Neural cell (in vitro differentiated cells): ENCODE measurements at regions not wholly inside any gene's neighbourhood (a gene's known extent, or its start where the extent isn't known, plus 50 kb on each side); places are given as distances from the start of the nearest gene placed in this dataset.

Source experiments
- H2AFZ ChIP-seq: fragments of 200-600, 300-800 bp; sonication (generic), shearing (Covaris generic); 2 replicates; pipeline ENCODE4 v1.6.0; 2014; ENCODE audit warnings: low read depth, mild to moderate bottlenecking, antibody characterized with exemption, low read length, moderate library complexity
- H3F3A ChIP-seq: fragments of 200-600 bp; shearing (Covaris generic); 2 replicates; pipeline ENCODE4 v1.6.1; 2016; ENCODE audit warnings: mild to moderate bottlenecking, moderate library complexity, mixed read lengths, antibody characterized with exemption, low read length; ENCODE audit not compliant: insufficient read depth, poor library complexity, severe bottlenecking
- H3K27ac ChIP-seq: fragments of 200-600, 300-800 bp; sonication (generic), shearing (Covaris generic); 2 replicates; pipeline ENCODE4 v1.5.1; 2014; ENCODE audit warnings: mild to moderate bottlenecking, low read length, moderate library complexity
- H3K27me3 ChIP-seq: fragments of 300-800, 200-600 bp; sonication (generic), shearing (Covaris generic); 2 replicates; pipeline ENCODE4 v1.6.0; 2014; ENCODE audit warnings: mild to moderate bottlenecking, low read depth, low read length, moderate library complexity; ENCODE audit not compliant: insufficient read depth
- H3K36me3 ChIP-seq: fragments of 300-800, 200-600 bp; sonication (generic), shearing (Covaris generic); 2 replicates; pipeline ENCODE4 v1.5.1; 2014; ENCODE audit warnings: mild to moderate bottlenecking, antibody characterized with exemption, low read length, moderate library complexity; ENCODE audit not compliant: insufficient read depth
- H3K4me2 ChIP-seq: fragments of 300-800, 200-600 bp; sonication (generic), shearing (Covaris generic); 2 replicates; pipeline ENCODE4 v1.6.0; 2014; ENCODE audit warnings: mild to moderate bottlenecking, low read length
- H3K4me3 ChIP-seq: fragments of 300-800, 200-600 bp; sonication (generic), shearing (Covaris generic); 2 replicates; pipeline ENCODE4 v1.5.1; 2014; ENCODE audit warnings: mild to moderate bottlenecking, low read length, moderate library complexity
- H3K79me2 ChIP-seq: fragments of 200-600 bp; shearing (Covaris generic); replicated peaks from 2 replicates; pipeline ENCODE4 v1.6.0; 2014; ENCODE audit warnings: mild to moderate bottlenecking, low read length, moderate library complexity; ENCODE audit not compliant: insufficient read depth
- H3K9ac ChIP-seq: fragments of 300-800, 200-600 bp; sonication (generic), shearing (Covaris generic); 2 replicates; pipeline ENCODE4 v1.6.1; 2016; ENCODE audit warnings: mild to moderate bottlenecking, low read length, mixed read lengths
- H3K9me2 ChIP-seq: fragments of 200-600 bp; shearing (Covaris generic); 2 replicates; pipeline ENCODE4 v1.6.1; 2016; ENCODE audit warnings: mild to moderate bottlenecking, low read length, mixed read lengths; ENCODE audit not compliant: insufficient read depth
- H3K9me3 ChIP-seq: fragments of 200-600, 300-800 bp; sonication (generic), shearing (Covaris generic); 2 replicates; pipeline ENCODE4 v1.6.1; 2016; ENCODE audit warnings: mild to moderate bottlenecking, mixed run types, low read length, moderate library complexity, mixed read lengths
- H4K20me1 ChIP-seq: fragments of 200-600 bp; shearing (Covaris generic); 2 replicates; pipeline ENCODE4 v1.6.1; 2016; ENCODE audit warnings: mild to moderate bottlenecking, mixed run types; ENCODE audit not compliant: insufficient read depth
- EP300 ChIP-seq: fragments of 450-650 bp; conservative IDR thresholded peaks from 2 replicates; pipeline ENCODE4 v1.6.1; 2014; ENCODE audit warnings: antibody characterized with exemption, mild to moderate bottlenecking, moderate library complexity; ENCODE audit not compliant: poor library complexity, severe bottlenecking
- EZH2 ChIP-seq: fragments of 200-600, 300-800 bp; shearing (Covaris generic), sonication (generic); IDR thresholded peaks from 2 replicates; pipeline ENCODE4 v1.6.1; 2014; ENCODE audit warnings: antibody characterized with exemption, low read length, borderline replicate concordance, mild to moderate bottlenecking; ENCODE audit not compliant: insufficient read depth, poor library complexity, severe bottlenecking
- MXI1 ChIP-seq: fragments of 450-650 bp; conservative IDR thresholded peaks from 2 replicates; pipeline ENCODE4 v1.6.1; 2014; ENCODE audit warnings: antibody characterized with exemption, mild to moderate bottlenecking; ENCODE audit not compliant: poor library complexity, severe bottlenecking
- POLR2AphosphoS5 ChIP-seq: IDR thresholded peaks from 2 replicates; pipeline ENCODE4 v1.6.1; 2012
- RAD21 ChIP-seq: fragments of 450-650 bp; conservative IDR thresholded peaks from 2 replicates; pipeline ENCODE4 v1.6.1; 2014; ENCODE audit warnings: antibody characterized with exemption, mild to moderate bottlenecking, moderate library complexity
- SMC3 ChIP-seq: fragments of 450-650 bp; conservative IDR thresholded peaks from 2 replicates; pipeline ENCODE4 v1.6.1; 2014; ENCODE audit warnings: antibody characterized with exemption, mild to moderate bottlenecking, moderate library complexity; ENCODE audit not compliant: poor library complexity
- TAF1 ChIP-seq: IDR thresholded peaks from 2 replicates; pipeline ENCODE4 v1.6.1; 2012; ENCODE audit warnings: low read depth
- TF ChIP-seq, protein P1 (sequence below): IDR thresholded peaks from 2 replicates; pipeline ENCODE4 v1.6.1; 2012; ENCODE audit warnings: borderline replicate concordance
- TF ChIP-seq, protein P2 (sequence below): fragments of 450-650 bp; IDR thresholded peaks from 2 replicates; pipeline ENCODE4 v1.5.1; 2014; ENCODE audit warnings: antibody characterized with exemption, mild to moderate bottlenecking, moderate library complexity; ENCODE audit not compliant: poor library complexity, severe bottlenecking

DNA sequence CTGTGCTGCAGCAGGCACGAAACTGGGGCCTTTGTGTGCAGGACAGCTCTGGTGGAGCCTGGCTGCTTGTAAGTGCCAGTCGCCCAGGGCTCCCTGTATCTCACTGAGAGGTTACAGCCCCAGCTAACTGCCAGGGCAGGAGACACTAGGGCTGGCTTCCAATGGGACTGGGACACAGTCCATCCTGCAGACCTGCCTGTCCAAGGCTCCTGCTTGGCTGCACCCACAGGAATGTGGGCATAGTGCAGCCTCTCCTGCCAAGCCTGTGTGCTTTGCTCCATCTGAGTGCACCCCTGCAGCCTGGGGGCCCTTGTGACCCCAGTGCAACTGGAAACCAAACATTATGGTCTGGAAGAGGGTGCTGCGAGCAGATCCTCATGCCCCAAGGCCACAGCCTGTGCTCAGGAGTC, 144.0 kb downstream of the ADAM29 start:
- Histone ChIP-seq H3K27me3 (no peaks in the 10 kb centered on the region), H3K9me3 (no peaks in the 10 kb centered on the region), H2AFZ (no peak overlapping the region), H3K36me3 (no peaks in the 10 kb centered on the region), H3K4me2 (no peak overlapping the region), H3K79me2 (no peaks in the 10 kb centered on the region), H3F3A (no peaks in the 10 kb centered on the region), H4K20me1 (no peaks in the 10 kb centered on the region), H3K9ac (no peak overlapping the region), H3K27ac (no peak overlapping the region), H3K9me2 (no peaks in the 10 kb centered on the region), H3K4me3 (no peak overlapping the region)
- TF ChIP-seq, protein P1, sequence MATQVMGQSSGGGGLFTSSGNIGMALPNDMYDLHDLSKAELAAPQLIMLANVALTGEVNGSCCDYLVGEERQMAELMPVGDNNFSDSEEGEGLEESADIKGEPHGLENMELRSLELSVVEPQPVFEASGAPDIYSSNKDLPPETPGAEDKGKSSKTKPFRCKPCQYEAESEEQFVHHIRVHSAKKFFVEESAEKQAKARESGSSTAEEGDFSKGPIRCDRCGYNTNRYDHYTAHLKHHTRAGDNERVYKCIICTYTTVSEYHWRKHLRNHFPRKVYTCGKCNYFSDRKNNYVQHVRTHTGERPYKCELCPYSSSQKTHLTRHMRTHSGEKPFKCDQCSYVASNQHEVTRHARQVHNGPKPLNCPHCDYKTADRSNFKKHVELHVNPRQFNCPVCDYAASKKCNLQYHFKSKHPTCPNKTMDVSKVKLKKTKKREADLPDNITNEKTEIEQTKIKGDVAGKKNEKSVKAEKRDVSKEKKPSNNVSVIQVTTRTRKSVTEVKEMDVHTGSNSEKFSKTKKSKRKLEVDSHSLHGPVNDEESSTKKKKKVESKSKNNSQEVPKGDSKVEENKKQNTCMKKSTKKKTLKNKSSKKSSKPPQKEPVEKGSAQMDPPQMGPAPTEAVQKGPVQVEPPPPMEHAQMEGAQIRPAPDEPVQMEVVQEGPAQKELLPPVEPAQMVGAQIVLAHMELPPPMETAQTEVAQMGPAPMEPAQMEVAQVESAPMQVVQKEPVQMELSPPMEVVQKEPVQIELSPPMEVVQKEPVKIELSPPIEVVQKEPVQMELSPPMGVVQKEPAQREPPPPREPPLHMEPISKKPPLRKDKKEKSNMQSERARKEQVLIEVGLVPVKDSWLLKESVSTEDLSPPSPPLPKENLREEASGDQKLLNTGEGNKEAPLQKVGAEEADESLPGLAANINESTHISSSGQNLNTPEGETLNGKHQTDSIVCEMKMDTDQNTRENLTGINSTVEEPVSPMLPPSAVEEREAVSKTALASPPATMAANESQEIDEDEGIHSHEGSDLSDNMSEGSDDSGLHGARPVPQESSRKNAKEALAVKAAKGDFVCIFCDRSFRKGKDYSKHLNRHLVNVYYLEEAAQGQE = no peak
- TF ChIP-seq POLR2AphosphoS5 (no peak), RAD21 (no peak), EP300 (no peak), EZH2 (no peak), TAF1 (no peak), SMC3 (no peak), MXI1 (no peak)
- TF ChIP-seq, protein P2, sequence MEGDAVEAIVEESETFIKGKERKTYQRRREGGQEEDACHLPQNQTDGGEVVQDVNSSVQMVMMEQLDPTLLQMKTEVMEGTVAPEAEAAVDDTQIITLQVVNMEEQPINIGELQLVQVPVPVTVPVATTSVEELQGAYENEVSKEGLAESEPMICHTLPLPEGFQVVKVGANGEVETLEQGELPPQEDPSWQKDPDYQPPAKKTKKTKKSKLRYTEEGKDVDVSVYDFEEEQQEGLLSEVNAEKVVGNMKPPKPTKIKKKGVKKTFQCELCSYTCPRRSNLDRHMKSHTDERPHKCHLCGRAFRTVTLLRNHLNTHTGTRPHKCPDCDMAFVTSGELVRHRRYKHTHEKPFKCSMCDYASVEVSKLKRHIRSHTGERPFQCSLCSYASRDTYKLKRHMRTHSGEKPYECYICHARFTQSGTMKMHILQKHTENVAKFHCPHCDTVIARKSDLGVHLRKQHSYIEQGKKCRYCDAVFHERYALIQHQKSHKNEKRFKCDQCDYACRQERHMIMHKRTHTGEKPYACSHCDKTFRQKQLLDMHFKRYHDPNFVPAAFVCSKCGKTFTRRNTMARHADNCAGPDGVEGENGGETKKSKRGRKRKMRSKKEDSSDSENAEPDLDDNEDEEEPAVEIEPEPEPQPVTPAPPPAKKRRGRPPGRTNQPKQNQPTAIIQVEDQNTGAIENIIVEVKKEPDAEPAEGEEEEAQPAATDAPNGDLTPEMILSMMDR = no peak

DNA sequence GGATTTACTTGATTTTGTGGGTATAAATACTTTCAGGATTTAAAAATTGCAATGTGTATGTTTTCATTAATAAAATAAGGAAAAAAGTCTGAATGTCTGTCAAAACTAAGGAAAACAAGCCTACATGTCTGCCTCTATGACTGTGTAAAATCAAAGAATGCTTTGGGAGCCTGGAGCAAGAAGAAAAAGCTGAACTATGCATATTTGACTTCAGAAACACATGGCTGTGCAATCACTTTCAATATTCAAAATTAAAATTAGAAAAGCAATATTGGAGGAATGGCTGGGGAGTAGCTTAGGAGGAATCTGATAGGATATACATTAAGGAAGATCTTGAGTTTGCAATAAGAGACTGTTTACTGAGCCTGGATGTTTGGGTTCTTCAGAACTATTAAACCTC, 147.1 kb downstream of the ADAM29 start:
- Histone ChIP-seq H3K9ac (no peak overlapping the region), H3K9me2 (no peaks in the 10 kb centered on the region), H3K36me3 (no peaks in the 10 kb centered on the region), H3K4me3 (no peak overlapping the region), H3F3A (no peaks in the 10 kb centered on the region), H3K79me2 (no peaks in the 10 kb centered on the region), H4K20me1 (no peaks in the 10 kb centered on the region), H3K9me3 (no peaks in the 10 kb centered on the region), H3K27ac (no peak overlapping the region), H3K4me2 (no peak overlapping the region), H2AFZ (no peak overlapping the region), H3K27me3 (no peaks in the 10 kb centered on the region)
- TF ChIP-seq EZH2 = no peak
- no peak for TF ChIP-seq EP300
- TF ChIP-seq TAF1 = no peak
- TF ChIP-seq, protein P2 = no peak
- TF ChIP-seq MXI1 = no peak
- TF ChIP-seq POLR2AphosphoS5 = no peak
- TF ChIP-seq SMC3 = no peak
- TF ChIP-seq RAD21 = no peak
- TF ChIP-seq, protein P1 = no peak
